Activated CD8-positive, alpha-beta memory T cell treated with anti-CD3 and anti-CD28 coated beads, Interleukin-2, amount 10 ng/mL, durations not matched to agents 7 days and 5 days (primary cell): ENCODE measurements at regions not wholly inside any gene's neighbourhood (a gene's known extent, or its start where the extent isn't known, plus 50 kb on each side); places are given as distances from the start of the nearest gene placed in this dataset.

ENCODE experiments used
- ATAC-seq: fragments of 150-1000 bp; cut with Tn5 transposase; one replicate; pipeline ENCODE4 v1.10.0; 2021; ENCODE audit warnings: moderate library complexity
- CTCF ChIA-PET: fragments of 350-600 bp; sonication (Branson Sonifier 250); formaldehyde crosslinking; loops from one replicate; lab custom pipeline; 2021; ENCODE audit warnings: antibody characterized with exemption; lab: Charles Lee
- DNase-seq: peaks from one replicate; pipeline ENCODE4 v3.0.0-alpha.2; 2020
- H3K27ac Mint-ChIP-seq: one replicate; pipeline ENCODE4 v1.8.0; 2021; ENCODE audit warnings: mild to moderate bottlenecking, mixed read lengths
- H3K27me3 Mint-ChIP-seq: one replicate; pipeline ENCODE4 v1.8.0; 2021; ENCODE audit warnings: mixed read lengths
- H3K36me3 Mint-ChIP-seq: one replicate; pipeline ENCODE4 v1.8.0; 2021; ENCODE audit warnings: mild to moderate bottlenecking, mixed read lengths
- H3K4me1 Mint-ChIP-seq: one replicate; pipeline ENCODE4 v1.8.0; 2021; ENCODE audit warnings: mixed read lengths
- H3K4me3 Mint-ChIP-seq: one replicate; pipeline ENCODE4 v1.8.0; 2021; ENCODE audit warnings: mild to moderate bottlenecking, moderate library complexity, mixed read lengths
- H3K9me3 Mint-ChIP-seq: one replicate; pipeline ENCODE4 v1.8.0; 2022; ENCODE audit warnings: low read depth, mixed read lengths

DNA sequence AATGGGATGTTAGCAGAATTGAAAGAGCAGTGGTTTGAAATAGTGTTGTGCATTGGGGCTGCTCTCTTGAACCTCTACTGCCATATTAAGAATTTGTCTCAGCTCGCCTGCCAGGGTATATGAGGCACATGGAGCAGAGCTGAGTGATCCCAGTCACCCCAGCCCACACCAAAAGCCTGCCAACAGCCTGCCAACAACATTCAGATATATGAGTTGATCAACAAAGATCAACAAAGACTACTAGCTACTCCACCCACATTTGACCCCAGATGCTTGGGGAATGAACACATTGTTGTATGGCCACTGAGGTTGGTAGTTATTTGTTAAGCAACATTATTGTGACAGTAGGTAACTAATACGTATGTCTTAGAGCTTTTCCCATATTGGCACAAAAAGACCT is 570.9 kb upstream of the IL12A start:
- no peak overlapping the region for H3K27ac Mint-ChIP-seq
- no peak overlapping the region for H3K4me3 Mint-ChIP-seq
- DNase-seq (no peak), ATAC-seq (no peak)
- H3K4me1 Mint-ChIP-seq: no peaks in the 10 kb centered on the region
- no peaks in the 10 kb centered on the region for H3K27me3 Mint-ChIP-seq
- CTCF ChIA-PET: no interaction called here
- H3K9me3 Mint-ChIP-seq: peaks cover under 1% of the 10 kb centered on the region
- H3K36me3 Mint-ChIP-seq: no peaks in the 10 kb centered on the region

DNA sequence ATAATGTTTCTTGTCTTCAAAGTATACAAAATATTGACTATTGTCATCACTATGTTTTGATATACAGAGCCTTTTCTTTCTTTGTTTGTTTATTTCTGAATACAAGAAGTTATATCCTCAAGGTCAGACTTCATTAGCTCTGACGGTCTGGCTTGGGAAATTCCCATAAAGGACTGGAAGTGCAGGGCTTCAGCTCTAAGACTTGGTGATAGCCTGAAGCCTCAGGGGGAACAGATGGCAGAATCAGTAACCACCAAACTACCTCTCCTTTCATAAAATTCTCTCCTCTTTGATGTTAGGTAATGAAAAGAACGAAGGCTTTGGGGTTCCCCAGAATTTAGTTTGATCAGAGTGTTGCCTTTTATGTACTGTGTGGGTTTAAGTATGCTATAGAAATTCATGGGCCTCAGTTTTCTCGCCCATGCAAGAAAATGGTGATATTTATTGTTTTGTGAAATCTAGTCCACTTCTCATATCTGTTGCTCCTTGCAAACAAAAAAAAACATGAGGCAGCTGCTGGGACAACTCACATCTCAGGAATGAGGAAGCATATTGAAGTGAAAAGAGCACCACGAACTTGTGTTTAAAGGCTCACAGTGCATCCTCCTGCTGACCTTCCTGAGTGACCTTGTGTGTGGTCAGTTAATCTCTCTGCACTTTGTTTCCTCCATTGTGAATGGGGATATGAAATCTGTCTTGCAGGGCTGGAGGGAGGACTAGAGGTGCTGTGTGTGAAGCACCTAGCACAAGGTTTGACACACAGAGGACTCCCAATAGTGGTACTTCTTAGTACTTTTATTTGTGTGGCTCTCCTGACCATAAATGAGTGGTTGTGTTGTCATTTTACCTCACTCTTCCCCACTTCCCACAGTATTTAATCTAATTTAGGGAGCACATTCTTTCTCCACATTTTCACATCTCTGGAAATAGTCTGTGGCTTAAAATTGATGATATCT is 569.8 kb upstream of the IL12A start:
- Mint-ChIP-seq H3K36me3 (no peaks in the 10 kb centered on the region), H3K4me3 (no peak overlapping the region), H3K9me3 (peaks cover 2% of the 10 kb centered on the region), H3K27me3 (no peaks in the 10 kb centered on the region), H3K4me1 (no peaks in the 10 kb centered on the region), H3K27ac (no peak overlapping the region)
- CTCF ChIA-PET: no interaction called here
- no peak for ATAC-seq
- no peak for DNase-seq

DNA sequence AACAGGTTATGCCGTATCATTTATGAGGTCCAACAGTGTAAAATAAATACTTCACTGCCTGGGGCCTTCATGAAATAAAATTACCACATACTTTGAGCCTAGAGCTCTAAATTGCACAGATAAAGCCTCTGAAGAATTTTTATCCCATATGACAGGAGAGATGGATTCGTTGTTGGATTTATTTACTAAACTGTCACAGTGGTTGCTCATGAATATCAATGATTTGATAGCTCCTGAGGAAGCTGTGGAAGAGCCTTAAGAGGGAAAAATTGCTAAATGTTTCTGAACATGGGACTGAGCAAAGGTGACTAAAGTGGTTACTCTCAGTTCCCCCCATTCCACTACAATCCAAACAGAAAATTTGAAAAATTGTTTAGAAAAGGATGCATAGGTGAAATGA is 558.9 kb upstream of the IL12A start:
- no peak for DNase-seq
- Mint-ChIP-seq H3K27ac (no peak overlapping the region), H3K27me3 (no peaks in the 10 kb centered on the region), H3K4me3 (no peak overlapping the region), H3K4me1 (no peaks in the 10 kb centered on the region), H3K9me3 (peaks cover 2% of the 10 kb centered on the region), H3K36me3 (no peaks in the 10 kb centered on the region)
- ATAC-seq: no peak
- CTCF ChIA-PET: no interaction called here

DNA sequence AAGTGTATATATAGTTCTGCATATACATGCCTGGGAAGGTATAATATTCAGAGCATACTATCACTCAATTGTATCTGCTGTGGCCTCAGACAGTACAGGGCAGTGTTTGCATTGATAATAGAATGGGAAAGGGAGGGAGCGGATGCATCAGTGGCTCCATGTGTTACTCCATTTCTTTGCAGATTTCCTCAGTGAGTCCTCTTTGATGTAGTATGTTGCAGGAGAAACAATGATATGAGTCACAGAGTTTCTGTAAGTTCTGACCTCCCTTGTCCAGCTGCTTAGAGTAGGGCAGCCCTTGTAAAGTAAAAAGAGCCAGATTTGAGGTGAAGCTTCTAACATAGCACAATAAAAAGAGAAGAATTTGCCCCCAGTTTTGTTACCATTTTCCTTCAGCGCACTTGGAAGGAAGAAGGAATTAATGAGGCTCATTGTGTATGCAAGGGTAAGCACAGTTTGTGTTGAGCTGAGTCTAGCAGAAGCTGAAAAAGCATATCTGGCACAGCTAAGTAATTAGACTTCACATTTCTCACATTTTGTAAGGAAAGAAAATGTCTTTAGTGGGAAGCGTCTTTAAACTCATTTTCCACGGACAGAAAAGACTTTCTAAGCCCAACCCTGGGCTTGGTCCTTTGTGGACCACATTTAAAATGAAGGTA is 555.8 kb upstream of the IL12A start:
- no peaks in the 10 kb centered on the region for H3K4me1 Mint-ChIP-seq
- DNase-seq (no peak), ATAC-seq (no peak)
- H3K27ac Mint-ChIP-seq: no peak overlapping the region
- H3K36me3 Mint-ChIP-seq: no peaks in the 10 kb centered on the region
- peaks cover 2% of the 10 kb centered on the region for H3K9me3 Mint-ChIP-seq
- H3K27me3 Mint-ChIP-seq: no peaks in the 10 kb centered on the region
- CTCF ChIA-PET: no interaction called here
- H3K4me3 Mint-ChIP-seq: no peak overlapping the region

DNA sequence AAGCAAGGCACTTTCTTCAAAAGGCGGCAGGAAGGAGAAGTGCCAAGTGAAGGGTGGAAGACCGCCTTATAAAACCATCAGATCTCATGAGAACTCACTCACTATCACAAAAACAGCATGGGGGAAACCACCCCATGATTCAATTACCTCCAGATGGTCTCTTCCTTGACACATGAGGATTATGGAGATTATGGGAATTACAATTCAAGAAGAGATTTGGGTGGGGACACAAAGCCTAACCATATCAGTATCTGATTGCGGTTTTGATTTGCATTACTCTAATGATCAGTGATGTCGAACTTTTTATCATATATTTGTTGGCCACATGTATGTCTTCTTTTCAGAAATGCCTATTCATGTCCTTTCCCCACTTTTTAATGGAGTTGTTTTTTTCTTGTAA is 549.3 kb upstream of the IL12A start:
- DNase-seq (no peak), ATAC-seq (no peak)
- Mint-ChIP-seq H3K36me3 (no peaks in the 10 kb centered on the region), H3K27me3 (no peaks in the 10 kb centered on the region), H3K4me1 (no peaks in the 10 kb centered on the region), H3K4me3 (no peak overlapping the region), H3K9me3 (peaks cover 6% of the 10 kb centered on the region), H3K27ac (no peak overlapping the region)
- CTCF ChIA-PET: no interaction called here

DNA sequence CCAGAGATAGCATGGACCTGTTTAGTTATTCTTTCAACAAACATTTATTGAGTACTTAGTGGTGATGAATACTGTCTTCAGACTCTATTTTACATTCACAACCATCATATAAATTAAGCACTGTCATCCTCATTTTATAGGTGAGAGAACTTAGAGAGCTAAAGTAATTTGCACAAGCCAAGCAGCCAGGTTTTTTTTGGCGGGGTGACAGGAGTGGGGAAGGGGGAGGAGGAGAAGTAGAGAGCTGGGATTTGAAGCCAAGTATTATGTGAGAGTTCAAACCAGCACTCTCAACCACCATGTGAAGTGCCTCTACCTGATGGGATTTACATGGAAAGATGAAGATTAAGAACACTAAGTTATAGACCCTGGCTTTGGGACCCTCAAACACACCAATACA is 547.4 kb upstream of the IL12A start:
- ATAC-seq (no peak), DNase-seq (no peak)
- no peaks in the 10 kb centered on the region for H3K27me3 Mint-ChIP-seq
- no peak overlapping the region for H3K27ac Mint-ChIP-seq
- CTCF ChIA-PET: no interaction called here
- peaks cover 6% of the 10 kb centered on the region for H3K9me3 Mint-ChIP-seq
- H3K36me3 Mint-ChIP-seq: no peaks in the 10 kb centered on the region
- no peak overlapping the region for H3K4me3 Mint-ChIP-seq
- no peaks in the 10 kb centered on the region for H3K4me1 Mint-ChIP-seq

DNA sequence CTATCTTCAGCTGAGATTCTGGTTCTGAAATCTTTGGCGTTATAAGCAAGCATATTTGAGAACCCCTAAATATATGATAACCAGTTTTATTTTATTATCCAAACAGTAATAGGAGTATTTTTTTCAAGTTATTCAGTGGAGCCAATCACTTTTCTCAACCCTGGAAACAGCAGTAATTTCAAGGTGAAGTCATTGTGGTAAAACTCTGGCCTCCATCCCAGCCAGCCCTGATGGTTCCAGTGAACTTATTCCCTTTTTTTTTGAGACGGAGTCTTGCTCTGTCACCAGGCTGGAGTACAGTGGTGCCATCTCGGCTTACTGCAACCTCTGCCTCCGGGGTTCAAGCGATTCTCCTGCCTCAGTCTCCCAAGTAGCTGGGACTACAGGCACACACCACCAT is 545.4 kb upstream of the IL12A start:
- Mint-ChIP-seq H3K4me1 (no peaks in the 10 kb centered on the region), H3K36me3 (no peaks in the 10 kb centered on the region), H3K27ac (no peak overlapping the region), H3K27me3 (no peaks in the 10 kb centered on the region), H3K9me3 (peaks cover 6% of the 10 kb centered on the region), H3K4me3 (no peak overlapping the region)
- CTCF ChIA-PET: no interaction called here
- DNase-seq (no peak), ATAC-seq (no peak)

DNA sequence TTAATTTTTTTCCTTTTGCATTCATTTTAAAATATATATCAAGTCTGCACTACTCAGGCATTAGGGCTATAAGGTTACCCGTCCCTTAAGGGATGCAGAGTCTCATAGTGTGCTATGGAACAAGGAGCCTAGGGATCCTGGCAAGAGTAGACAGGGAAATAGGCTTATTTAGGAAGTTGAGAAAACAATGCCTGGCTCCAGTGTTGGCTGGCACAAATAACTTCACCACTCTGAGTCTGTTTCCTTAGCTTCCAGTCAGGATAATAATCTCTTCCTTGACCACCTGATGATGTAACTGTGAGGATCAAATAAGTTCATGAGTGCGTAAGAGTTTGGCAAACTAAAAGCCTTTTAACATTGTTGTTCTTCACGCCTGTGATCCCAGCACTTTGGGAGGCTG is 540.8 kb upstream of the IL12A start:
- Mint-ChIP-seq H3K9me3 (no peaks in the 10 kb centered on the region), H3K27ac (no peak overlapping the region), H3K27me3 (no peaks in the 10 kb centered on the region), H3K4me3 (no peak overlapping the region), H3K4me1 (no peaks in the 10 kb centered on the region), H3K36me3 (no peaks in the 10 kb centered on the region)
- CTCF ChIA-PET: no interaction called here
- ATAC-seq: no peak
- no peak for DNase-seq

DNA sequence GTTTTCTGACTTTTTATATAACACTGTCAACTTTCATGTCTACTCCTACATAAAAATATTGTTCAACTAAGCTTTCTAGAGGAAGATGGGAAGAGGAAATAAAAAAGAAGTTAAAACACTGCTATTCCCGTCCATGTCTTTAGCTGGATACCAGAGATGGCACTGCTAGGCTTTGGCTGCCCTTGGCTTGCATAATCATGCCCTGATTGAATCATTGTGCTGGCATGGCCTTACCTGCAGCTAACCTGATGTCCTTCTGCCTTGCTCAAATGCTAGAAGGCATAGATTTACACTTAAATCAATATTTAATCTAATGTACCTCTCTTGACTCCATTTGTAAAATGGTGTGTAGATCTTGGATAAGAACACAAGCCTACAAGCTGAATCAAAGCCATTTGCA is 539.7 kb upstream of the IL12A start:
- Mint-ChIP-seq H3K4me1 (no peaks in the 10 kb centered on the region), H3K4me3 (no peak overlapping the region), H3K27ac (no peak overlapping the region), H3K36me3 (no peaks in the 10 kb centered on the region), H3K27me3 (no peaks in the 10 kb centered on the region), H3K9me3 (no peaks in the 10 kb centered on the region)
- no peak for ATAC-seq
- CTCF ChIA-PET: no interaction called here
- DNase-seq: no peak

DNA sequence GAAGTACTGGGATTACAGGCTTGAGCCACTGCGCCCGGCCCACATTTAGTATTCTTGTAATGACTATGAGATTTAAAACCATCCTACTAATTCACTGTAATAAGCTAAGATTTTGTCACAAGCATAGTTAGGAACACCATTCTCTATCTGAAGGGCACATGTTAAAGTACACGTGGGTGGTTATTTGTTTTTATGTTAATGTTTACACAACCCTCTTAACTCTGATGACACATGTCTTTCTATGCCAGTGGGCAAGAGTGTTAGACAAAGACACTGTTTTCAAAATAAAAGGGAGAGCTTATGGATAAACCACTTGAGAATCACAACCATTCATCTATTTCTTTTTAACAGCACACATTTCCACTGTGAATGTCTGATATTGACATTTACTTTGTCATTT is 537.6 kb upstream of the IL12A start:
- H3K27ac Mint-ChIP-seq: no peak overlapping the region
- no peaks in the 10 kb centered on the region for H3K4me1 Mint-ChIP-seq
- H3K9me3 Mint-ChIP-seq: no peaks in the 10 kb centered on the region
- H3K4me3 Mint-ChIP-seq: no peak overlapping the region
- CTCF ChIA-PET: no interaction called here
- ATAC-seq (no peak), DNase-seq (no peak)
- H3K36me3 Mint-ChIP-seq: no peaks in the 10 kb centered on the region
- no peaks in the 10 kb centered on the region for H3K27me3 Mint-ChIP-seq

DNA sequence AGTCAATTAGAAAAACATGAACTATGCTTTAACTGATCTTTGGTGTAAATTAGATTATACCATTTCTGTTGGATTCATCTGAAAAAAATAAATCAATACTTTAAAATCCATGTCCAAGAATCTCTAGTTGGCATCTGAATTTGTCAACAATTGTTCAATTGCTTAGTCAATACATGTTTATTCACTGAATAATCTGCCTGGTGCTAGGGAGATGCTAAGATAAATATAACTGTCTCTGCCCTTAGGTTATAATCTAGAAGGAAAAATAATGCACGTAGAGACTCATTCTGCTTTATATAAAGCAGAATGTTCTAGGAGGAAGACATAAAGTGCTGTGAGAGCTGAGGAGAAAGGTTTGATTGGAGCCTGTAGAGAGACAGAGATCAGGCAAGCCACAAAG is 537.2 kb upstream of the IL12A start:
- no peaks in the 10 kb centered on the region for H3K4me1 Mint-ChIP-seq
- H3K4me3 Mint-ChIP-seq: no peak overlapping the region
- CTCF ChIA-PET: no interaction called here
- H3K9me3 Mint-ChIP-seq: no peaks in the 10 kb centered on the region
- H3K36me3 Mint-ChIP-seq: no peaks in the 10 kb centered on the region
- DNase-seq: no peak
- H3K27me3 Mint-ChIP-seq: no peaks in the 10 kb centered on the region
- H3K27ac Mint-ChIP-seq: no peak overlapping the region
- ATAC-seq: no peak

DNA sequence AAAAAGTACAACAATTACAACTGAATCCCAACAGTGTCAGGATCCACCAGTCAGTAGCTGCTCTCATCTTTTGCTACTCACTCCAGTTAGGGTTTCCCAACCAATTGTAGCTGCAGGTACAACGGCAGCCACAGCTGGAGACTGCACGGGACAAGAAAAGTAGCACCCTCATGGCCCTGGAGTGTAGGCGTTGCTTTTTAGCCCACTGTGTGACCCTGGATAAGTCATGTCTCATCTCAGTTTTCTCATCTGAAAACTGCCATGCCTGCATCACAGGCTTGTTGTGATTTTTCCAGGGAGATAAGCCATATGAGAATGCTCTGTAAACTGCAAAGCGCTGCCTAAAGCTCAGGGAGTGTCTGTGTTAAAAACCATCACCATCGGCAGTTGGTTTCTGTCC is 535.6 kb upstream of the IL12A start:
- CTCF ChIA-PET: no interaction called here
- Mint-ChIP-seq H3K4me3 (no peak overlapping the region), H3K4me1 (no peaks in the 10 kb centered on the region), H3K27ac (no peak overlapping the region), H3K36me3 (no peaks in the 10 kb centered on the region), H3K9me3 (no peaks in the 10 kb centered on the region), H3K27me3 (no peaks in the 10 kb centered on the region)
- no peak for ATAC-seq
- DNase-seq: no peak

DNA sequence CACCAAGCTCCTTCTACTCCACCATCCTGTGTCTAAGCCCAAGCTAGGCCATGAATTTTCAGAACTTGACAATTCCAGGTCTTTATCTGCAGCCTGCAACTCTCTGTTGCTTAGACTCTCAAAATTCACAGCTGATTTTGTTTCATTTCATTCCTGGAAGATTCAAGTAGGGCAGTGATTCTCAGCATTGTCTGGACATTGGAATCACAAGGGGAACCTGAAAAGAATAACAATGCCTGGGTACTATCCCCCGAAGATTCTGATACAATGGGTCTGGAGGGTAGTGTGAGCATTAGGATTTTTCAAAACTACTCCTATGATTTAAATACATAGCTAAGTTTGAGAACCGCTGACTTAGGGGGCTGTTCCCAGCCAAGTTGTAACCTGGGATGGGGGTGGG is 534.7 kb upstream of the IL12A start:
- DNase-seq: no peak
- no peak overlapping the region for H3K27ac Mint-ChIP-seq
- no peak overlapping the region for H3K4me3 Mint-ChIP-seq
- H3K27me3 Mint-ChIP-seq: no peaks in the 10 kb centered on the region
- no peaks in the 10 kb centered on the region for H3K36me3 Mint-ChIP-seq
- H3K9me3 Mint-ChIP-seq: no peaks in the 10 kb centered on the region
- no peaks in the 10 kb centered on the region for H3K4me1 Mint-ChIP-seq
- CTCF ChIA-PET: no interaction called here
- no peak for ATAC-seq

DNA sequence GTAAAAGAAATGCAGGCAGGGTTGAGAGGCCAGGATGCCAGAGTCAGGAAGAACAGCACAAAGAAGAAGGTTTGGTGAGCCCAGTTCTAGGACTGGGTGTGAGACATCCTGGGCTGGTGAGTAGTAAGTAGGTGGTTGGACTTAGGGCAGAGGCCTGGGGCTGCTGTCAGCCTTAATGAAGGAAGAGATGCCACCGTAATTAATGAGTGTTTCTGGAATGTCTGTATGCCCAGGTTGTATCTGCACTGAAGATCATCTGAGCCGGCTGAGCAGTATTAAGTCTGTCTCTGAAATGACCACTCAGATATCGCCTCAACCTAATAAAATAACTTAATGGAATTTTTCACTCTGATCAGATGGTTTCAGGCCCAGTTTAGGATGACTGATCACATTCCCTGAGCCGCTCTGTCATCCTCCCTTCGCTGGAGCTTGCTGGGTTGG is 532.9 kb upstream of the IL12A start:
- no peak overlapping the region for H3K4me3 Mint-ChIP-seq
- CTCF ChIA-PET: no interaction called here
- ATAC-seq: no peak
- no peak for DNase-seq
- no peak overlapping the region for H3K27ac Mint-ChIP-seq
- no peaks in the 10 kb centered on the region for H3K36me3 Mint-ChIP-seq
- H3K4me1 Mint-ChIP-seq: no peaks in the 10 kb centered on the region
- no peaks in the 10 kb centered on the region for H3K27me3 Mint-ChIP-seq
- no peaks in the 10 kb centered on the region for H3K9me3 Mint-ChIP-seq
